Liver (tissue), 3 donors: ENCODE measurements at regions not wholly inside any gene's neighbourhood (a gene's known extent, or its start where the extent isn't known, plus 50 kb on each side); places are given as distances from the start of the nearest gene placed in this dataset.

Experiments used
- EGR1 ChIP-seq, 2 donors: IDR thresholded peaks; 2 replicates each; pipeline ENCODE4 v1.6.1; 2016 to 2018; ENCODE audit warnings: antibody characterized with exemption in 2 of 2, low read depth in 2 of 2
- GABPA ChIP-seq, 2 donors: IDR thresholded peaks in 1 of 2; conservative IDR thresholded peaks in 1 of 2; 2 replicates each; pipeline ENCODE4 v1.6.1; 2016; ENCODE audit warnings: antibody characterized with exemption in 2 of 2, mild to moderate bottlenecking in 1 of 2, moderate library complexity in 1 of 2
- JUND ChIP-seq, 2 donors: IDR thresholded peaks; 2 replicates each; pipeline ENCODE4 v1.6.1; 2016; ENCODE audit warnings: antibody characterized with exemption in 2 of 2
- RAD21 ChIP-seq, 2 donors: IDR thresholded peaks; 2 replicates each; pipeline ENCODE4 v1.6.1; 2016; ENCODE audit warnings: antibody characterized with exemption in 2 of 2, mild to moderate bottlenecking in 2 of 2
- SP1 ChIP-seq: IDR thresholded peaks from 2 replicates; pipeline ENCODE4 v1.6.1; 2018; ENCODE audit warnings: antibody characterized with exemption, mild to moderate bottlenecking
- TAF1 ChIP-seq: conservative IDR thresholded peaks from 2 replicates; pipeline ENCODE4 v1.6.1; 2016; ENCODE audit warnings: antibody characterized with exemption, mild to moderate bottlenecking
- YY1 ChIP-seq: IDR thresholded peaks from 2 replicates; pipeline ENCODE4 v1.6.1; 2016; ENCODE audit warnings: antibody characterized with exemption, mild to moderate bottlenecking
- TF ChIP-seq, protein P1 (sequence below): fragments of 150-350 bp; IDR thresholded peaks from 2 replicates; pipeline ENCODE4 v1.5.1; 2017; ENCODE audit warnings: improper control_type of control experiment, low read depth, low read length; ENCODE audit not compliant: missing input control
- TF ChIP-seq, protein P2 (sequence below): IDR thresholded peaks from 2 replicates; pipeline ENCODE4 v1.6.1; 2016; ENCODE audit warnings: antibody characterized with exemption, mild to moderate bottlenecking
- TF ChIP-seq, protein P3 (sequence below): IDR thresholded peaks from 2 replicates; pipeline ENCODE4 v1.6.1; 2016; ENCODE audit warnings: antibody characterized with exemption
- TF ChIP-seq, protein P4 (sequence below): IDR thresholded peaks from 2 replicates; pipeline ENCODE4 v1.6.1; 2016; ENCODE audit warnings: antibody characterized with exemption
- donor health status: healthy.
- donor health status: healthy.

DNA sequence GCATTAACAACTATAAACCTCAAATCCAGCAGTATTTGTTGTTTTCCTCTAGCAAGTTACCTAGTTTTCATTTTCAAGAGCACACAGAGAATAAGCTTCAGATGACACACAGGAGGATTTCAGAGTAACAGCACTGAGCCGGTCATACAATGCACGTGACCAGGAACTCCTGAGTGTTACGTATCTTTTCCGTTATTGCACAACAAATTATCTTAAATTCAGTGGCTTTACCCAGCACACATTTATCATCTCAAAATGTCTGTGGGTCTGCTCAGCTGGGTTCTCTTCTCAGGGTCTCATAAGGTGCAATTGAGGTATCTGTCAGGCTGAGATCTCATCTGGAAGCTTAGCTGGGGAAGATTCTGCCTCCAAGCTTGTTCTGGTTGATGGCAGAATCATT is 379.5 kb upstream of the KLHL29 start:
- TF ChIP-seq TAF1 (no peak), EGR1 (IDR thresholded peaks at IDR 0.05; ENCODE audit: low read depth in 2 of 2) (no peak), GABPA (IDR thresholded peaks at IDR 0.05 in 1 of 2, conservative IDR thresholded peaks at IDR 0.05 in 1 of 2) (no peak), RAD21 (IDR thresholded peaks at IDR 0.05) (no peak), SP1 (no peak), YY1 (no peak), JUND (IDR thresholded peaks at IDR 0.05) (no peak)
- TF ChIP-seq, protein P1, sequence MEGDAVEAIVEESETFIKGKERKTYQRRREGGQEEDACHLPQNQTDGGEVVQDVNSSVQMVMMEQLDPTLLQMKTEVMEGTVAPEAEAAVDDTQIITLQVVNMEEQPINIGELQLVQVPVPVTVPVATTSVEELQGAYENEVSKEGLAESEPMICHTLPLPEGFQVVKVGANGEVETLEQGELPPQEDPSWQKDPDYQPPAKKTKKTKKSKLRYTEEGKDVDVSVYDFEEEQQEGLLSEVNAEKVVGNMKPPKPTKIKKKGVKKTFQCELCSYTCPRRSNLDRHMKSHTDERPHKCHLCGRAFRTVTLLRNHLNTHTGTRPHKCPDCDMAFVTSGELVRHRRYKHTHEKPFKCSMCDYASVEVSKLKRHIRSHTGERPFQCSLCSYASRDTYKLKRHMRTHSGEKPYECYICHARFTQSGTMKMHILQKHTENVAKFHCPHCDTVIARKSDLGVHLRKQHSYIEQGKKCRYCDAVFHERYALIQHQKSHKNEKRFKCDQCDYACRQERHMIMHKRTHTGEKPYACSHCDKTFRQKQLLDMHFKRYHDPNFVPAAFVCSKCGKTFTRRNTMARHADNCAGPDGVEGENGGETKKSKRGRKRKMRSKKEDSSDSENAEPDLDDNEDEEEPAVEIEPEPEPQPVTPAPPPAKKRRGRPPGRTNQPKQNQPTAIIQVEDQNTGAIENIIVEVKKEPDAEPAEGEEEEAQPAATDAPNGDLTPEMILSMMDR = no peak
- TF ChIP-seq, protein P2, sequence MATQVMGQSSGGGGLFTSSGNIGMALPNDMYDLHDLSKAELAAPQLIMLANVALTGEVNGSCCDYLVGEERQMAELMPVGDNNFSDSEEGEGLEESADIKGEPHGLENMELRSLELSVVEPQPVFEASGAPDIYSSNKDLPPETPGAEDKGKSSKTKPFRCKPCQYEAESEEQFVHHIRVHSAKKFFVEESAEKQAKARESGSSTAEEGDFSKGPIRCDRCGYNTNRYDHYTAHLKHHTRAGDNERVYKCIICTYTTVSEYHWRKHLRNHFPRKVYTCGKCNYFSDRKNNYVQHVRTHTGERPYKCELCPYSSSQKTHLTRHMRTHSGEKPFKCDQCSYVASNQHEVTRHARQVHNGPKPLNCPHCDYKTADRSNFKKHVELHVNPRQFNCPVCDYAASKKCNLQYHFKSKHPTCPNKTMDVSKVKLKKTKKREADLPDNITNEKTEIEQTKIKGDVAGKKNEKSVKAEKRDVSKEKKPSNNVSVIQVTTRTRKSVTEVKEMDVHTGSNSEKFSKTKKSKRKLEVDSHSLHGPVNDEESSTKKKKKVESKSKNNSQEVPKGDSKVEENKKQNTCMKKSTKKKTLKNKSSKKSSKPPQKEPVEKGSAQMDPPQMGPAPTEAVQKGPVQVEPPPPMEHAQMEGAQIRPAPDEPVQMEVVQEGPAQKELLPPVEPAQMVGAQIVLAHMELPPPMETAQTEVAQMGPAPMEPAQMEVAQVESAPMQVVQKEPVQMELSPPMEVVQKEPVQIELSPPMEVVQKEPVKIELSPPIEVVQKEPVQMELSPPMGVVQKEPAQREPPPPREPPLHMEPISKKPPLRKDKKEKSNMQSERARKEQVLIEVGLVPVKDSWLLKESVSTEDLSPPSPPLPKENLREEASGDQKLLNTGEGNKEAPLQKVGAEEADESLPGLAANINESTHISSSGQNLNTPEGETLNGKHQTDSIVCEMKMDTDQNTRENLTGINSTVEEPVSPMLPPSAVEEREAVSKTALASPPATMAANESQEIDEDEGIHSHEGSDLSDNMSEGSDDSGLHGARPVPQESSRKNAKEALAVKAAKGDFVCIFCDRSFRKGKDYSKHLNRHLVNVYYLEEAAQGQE = no peak
- TF ChIP-seq, protein P3, sequence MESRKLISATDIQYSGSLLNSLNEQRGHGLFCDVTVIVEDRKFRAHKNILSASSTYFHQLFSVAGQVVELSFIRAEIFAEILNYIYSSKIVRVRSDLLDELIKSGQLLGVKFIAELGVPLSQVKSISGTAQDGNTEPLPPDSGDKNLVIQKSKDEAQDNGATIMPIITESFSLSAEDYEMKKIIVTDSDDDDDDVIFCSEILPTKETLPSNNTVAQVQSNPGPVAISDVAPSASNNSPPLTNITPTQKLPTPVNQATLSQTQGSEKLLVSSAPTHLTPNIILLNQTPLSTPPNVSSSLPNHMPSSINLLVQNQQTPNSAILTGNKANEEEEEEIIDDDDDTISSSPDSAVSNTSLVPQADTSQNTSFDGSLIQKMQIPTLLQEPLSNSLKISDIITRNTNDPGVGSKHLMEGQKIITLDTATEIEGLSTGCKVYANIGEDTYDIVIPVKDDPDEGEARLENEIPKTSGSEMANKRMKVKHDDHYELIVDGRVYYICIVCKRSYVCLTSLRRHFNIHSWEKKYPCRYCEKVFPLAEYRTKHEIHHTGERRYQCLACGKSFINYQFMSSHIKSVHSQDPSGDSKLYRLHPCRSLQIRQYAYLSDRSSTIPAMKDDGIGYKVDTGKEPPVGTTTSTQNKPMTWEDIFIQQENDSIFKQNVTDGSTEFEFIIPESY = no peak
- TF ChIP-seq, protein P4, sequence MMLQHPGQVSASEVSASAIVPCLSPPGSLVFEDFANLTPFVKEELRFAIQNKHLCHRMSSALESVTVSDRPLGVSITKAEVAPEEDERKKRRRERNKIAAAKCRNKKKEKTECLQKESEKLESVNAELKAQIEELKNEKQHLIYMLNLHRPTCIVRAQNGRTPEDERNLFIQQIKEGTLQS = no peak
